ENCODE measurements at regions not wholly inside any gene's neighbourhood (a gene's known extent, or its start where the extent isn't known, plus 50 kb on each side); places are given as distances from the start of the nearest gene placed in this dataset.

GRCh38 chr9:71329873-71330272, 208.5 kb upstream of the TRPM3 start (continued):
- TF ChIP-seq GTF2F1 (IDR thresholded peaks at IDR 0.05; ENCODE audit: borderline replicate concordance, low read depth, low read length) = no peak
- no peak for TF ChIP-seq HDAC2 (IDR thresholded peaks at IDR 0.05; ENCODE audit: borderline replicate concordance in 1 of 2, low read depth in 2 of 2, low read length in 2 of 2)
- no peak for TF ChIP-seq HDAC6 (IDR thresholded peaks at IDR 0.05; ENCODE audit: low read depth, low read length)
- TF ChIP-seq SP4 (IDR thresholded peaks at IDR 0.05; ENCODE audit: low read length) = no peak
- TF ChIP-seq, protein P1, sequence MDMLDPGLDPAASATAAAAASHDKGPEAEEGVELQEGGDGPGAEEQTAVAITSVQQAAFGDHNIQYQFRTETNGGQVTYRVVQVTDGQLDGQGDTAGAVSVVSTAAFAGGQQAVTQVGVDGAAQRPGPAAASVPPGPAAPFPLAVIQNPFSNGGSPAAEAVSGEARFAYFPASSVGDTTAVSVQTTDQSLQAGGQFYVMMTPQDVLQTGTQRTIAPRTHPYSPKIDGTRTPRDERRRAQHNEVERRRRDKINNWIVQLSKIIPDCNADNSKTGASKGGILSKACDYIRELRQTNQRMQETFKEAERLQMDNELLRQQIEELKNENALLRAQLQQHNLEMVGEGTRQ (IDR thresholded peaks at IDR 0.05; ENCODE audit: low read length) = no peak
